ENCODE measurements at regions not wholly inside any gene's neighbourhood (a gene's known extent, or its start where the extent isn't known, plus 50 kb on each side); places are given as distances from the start of the nearest gene placed in this dataset.

DNA sequence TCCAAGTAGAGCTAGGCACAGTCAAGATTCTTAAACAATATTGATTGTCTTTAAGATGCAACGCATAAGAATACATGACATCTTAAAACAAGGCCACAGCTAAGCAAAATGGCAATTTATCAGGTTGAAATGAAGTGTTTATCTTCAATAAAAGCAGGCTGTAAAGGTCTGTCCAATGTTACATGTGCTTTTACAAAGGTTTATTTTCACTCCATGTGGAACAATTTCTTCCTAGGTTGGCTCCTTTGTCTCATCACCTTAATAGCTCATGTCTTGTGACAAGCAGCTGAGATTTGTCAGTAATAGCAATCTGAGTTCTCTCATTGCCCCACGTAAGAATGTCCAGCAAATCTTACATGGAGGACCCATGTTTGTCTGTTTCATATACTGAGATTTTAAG is 437.6 kb downstream of the GPAM start:
- TF ChIP-seq, protein P1, sequence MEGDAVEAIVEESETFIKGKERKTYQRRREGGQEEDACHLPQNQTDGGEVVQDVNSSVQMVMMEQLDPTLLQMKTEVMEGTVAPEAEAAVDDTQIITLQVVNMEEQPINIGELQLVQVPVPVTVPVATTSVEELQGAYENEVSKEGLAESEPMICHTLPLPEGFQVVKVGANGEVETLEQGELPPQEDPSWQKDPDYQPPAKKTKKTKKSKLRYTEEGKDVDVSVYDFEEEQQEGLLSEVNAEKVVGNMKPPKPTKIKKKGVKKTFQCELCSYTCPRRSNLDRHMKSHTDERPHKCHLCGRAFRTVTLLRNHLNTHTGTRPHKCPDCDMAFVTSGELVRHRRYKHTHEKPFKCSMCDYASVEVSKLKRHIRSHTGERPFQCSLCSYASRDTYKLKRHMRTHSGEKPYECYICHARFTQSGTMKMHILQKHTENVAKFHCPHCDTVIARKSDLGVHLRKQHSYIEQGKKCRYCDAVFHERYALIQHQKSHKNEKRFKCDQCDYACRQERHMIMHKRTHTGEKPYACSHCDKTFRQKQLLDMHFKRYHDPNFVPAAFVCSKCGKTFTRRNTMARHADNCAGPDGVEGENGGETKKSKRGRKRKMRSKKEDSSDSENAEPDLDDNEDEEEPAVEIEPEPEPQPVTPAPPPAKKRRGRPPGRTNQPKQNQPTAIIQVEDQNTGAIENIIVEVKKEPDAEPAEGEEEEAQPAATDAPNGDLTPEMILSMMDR (conservative IDR thresholded peaks at IDR 0.05; ENCODE audit: low read depth, low read length): no peak
- no peak for TF ChIP-seq MAZ (IDR thresholded peaks at IDR 0.05; ENCODE audit: borderline replicate concordance, low read depth, low read length)
